WTC11 (cell line): ENCODE measurements at regions not wholly inside any gene's neighbourhood (a gene's known extent, or its start where the extent isn't known, plus 50 kb on each side); places are given as distances from the start of the nearest gene placed in this dataset.

Source experiments
- CREM ChIP-seq: sonication (generic); formaldehyde crosslinking; IDR thresholded peaks from 2 replicates; pipeline ENCODE4 v1.8.1; 2022; ENCODE audit warnings: mild to moderate bottlenecking, missing genetic modification reagents, moderate library complexity
- TEAD4 ChIP-seq: sonication (generic); formaldehyde crosslinking; IDR thresholded peaks from 2 replicates; pipeline ENCODE4 v1.8.0; 2022; ENCODE audit warnings: mild to moderate bottlenecking, missing genetic modification reagents
- ZNF232 ChIP-seq: sonication (generic); formaldehyde crosslinking; IDR thresholded peaks from 2 replicates; pipeline ENCODE4 v1.8.0; 2022; ENCODE audit warnings: mild to moderate bottlenecking, missing genetic modification reagents
- TF ChIP-seq, protein P1 (sequence below): fragments of 200-600 bp; IDR thresholded peaks from 2 replicates; pipeline ENCODE4 v1.8.0; 2022; ENCODE audit warnings: antibody characterized with exemption

DNA sequence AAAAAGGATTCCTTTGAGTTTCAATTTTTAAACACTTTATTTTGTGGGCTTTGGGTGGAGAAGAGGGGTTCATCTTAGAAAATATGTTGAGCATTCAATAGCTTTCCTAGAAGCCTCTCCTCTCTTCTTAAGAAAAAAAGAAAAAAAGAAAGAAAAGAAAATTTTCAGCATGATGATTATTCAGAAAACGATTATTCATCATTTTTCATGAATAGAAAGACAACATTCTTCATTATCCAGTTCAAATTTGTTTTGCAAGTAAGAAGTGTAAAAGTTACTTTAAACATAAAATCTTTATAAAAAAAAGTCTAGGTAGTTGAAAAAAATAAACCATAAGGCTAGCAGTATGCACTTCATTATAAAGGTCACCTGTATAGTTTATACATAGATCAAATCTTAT, 636.5 kb downstream of the IRX1 start:
- TF ChIP-seq, protein P1, sequence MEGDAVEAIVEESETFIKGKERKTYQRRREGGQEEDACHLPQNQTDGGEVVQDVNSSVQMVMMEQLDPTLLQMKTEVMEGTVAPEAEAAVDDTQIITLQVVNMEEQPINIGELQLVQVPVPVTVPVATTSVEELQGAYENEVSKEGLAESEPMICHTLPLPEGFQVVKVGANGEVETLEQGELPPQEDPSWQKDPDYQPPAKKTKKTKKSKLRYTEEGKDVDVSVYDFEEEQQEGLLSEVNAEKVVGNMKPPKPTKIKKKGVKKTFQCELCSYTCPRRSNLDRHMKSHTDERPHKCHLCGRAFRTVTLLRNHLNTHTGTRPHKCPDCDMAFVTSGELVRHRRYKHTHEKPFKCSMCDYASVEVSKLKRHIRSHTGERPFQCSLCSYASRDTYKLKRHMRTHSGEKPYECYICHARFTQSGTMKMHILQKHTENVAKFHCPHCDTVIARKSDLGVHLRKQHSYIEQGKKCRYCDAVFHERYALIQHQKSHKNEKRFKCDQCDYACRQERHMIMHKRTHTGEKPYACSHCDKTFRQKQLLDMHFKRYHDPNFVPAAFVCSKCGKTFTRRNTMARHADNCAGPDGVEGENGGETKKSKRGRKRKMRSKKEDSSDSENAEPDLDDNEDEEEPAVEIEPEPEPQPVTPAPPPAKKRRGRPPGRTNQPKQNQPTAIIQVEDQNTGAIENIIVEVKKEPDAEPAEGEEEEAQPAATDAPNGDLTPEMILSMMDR, result no peak
- TF ChIP-seq TEAD4 (CRISPR knock-in tag) (no peak), CREM (CRISPR knock-in tag) (no peak), ZNF232 (CRISPR knock-in tag) (no peak)
